HG03520 (cell line): ENCODE measurements at regions not wholly inside any gene's neighbourhood (a gene's known extent, or its start where the extent isn't known, plus 50 kb on each side); places are given as distances from the start of the nearest gene placed in this dataset.
"Not testable (repeated sequence)": the region's sequence is repeated elsewhere in the genome, so short reads cannot be mapped to it uniquely, and the experiment has no call there.

Experiments
- ATAC-seq: cut with Tn5 transposase; IDR thresholded peaks from one replicate; pipeline ENCODE4 v1.9.1; 2021; ENCODE audit warnings: mild to moderate bottlenecking, moderate library complexity; ENCODE audit not compliant: unreplicated experiment

GRCh38 chr5:169415948-169416347, 115.0 kb upstream of the SLIT3 start:
- no peak for ATAC-seq

- no peak for ATAC-seq
Measured at GRCh38 chr5:169415371-169415770, 114.4 kb upstream of the SLIT3 start.

- no peak for ATAC-seq
Measured at GRCh38 chr5:169413416-169413815, 112.5 kb upstream of the SLIT3 start.

DNA sequence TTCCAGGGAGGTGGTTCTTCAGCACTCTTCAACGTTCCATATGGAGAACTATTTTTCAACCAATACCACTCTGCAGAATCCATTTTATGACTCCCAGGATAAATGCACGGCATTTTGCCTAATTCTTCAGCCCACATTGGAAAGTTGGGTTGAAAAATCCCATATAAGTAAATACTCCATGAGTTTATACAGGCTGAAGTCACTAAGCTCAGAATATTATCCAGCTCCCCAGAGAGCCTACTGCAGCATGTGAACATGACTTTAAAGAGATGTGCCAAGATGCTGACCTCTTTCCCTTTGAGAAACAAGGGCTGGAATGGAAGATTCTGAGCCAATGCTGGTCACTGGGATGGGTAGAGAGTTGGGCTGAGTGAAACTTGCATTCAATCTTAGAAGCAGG, 111.9 kb upstream of the SLIT3 start:
- ATAC-seq: no peak

GRCh38 chr5:169411786-169412430, 111.0 kb upstream of the SLIT3 start:
- ATAC-seq: no peak

GRCh38 chr5:169410996-169411783, 110.3 kb upstream of the SLIT3 start:
- ATAC-seq: no peak

GRCh38 chr5:169408731-169409130, 107.8 kb upstream of the SLIT3 start:
- ATAC-seq: no peak

- ATAC-seq: no peak
Measured at GRCh38 chr5:169408171-169408570, 107.2 kb upstream of the SLIT3 start.

- no peak for ATAC-seq
Measured at GRCh38 chr5:169404223-169404622, 103.3 kb upstream of the SLIT3 start.

GRCh38 chr5:169398515-169398914, 97.6 kb upstream of the SLIT3 start:
- ATAC-seq: no peak

DNA sequence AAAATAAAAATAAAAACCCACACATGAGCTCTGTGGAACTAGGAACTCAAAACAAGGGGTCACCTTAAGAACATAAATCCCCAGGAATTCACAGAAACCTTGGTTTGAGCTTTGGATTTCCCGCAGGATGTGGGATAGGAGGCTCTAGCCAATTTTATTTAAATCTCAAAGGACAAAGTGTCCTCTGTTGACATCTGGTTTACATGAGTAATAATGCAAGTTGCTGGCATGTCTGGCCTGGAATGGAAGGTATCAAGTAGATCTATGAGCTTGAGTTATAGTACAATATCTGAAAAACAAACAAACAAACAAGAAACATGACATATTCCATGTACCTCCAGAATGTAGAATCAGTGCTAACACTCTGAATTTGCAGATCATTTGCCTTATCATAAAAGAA, 94.2 kb upstream of the SLIT3 start:
- ATAC-seq: no peak

DNA sequence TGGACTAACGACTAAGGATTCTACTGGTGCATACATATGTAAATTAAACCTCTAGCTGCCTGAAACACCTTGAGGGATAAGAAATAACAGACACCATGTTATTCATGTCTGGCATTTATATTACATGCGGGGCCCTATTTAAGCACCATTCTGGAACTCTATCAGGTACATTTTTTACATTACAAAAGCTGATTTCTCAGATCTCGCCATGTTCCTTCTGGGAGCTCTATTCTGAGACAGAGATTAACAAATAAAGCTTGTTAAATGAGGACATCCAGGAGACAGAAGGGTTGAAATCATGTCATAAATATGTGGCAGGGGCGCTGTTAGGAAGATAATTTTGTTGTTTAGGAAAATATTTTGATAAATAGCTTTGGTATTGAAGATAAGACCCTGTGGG, 93.4 kb upstream of the SLIT3 start:
- ATAC-seq: no peak

GRCh38 chr5:169393907-169394306, 93.0 kb upstream of the SLIT3 start:
- no peak for ATAC-seq

DNA sequence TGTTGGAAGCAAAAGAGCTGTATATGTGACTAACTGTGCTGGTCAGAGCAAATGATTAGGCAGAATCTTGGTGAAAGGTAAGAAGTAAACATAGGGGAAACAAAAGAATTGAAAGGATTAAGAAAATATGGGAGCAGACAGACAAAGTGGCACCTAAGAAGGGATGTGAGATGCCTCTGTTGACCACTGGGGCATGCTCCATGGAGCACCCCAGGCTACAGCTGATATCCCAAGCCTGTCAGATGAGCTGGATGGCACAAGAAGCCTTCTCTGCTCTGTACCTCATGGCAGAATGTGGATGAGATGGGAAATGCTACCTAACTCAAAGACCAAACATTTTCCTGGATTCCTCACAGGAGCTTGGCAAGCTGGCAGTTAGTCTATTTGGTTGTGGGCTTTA, 89.3 kb upstream of the SLIT3 start:
- no peak for ATAC-seq

GRCh38 chr5:169389318-169389717, 88.4 kb upstream of the SLIT3 start:
- ATAC-seq: no peak

DNA sequence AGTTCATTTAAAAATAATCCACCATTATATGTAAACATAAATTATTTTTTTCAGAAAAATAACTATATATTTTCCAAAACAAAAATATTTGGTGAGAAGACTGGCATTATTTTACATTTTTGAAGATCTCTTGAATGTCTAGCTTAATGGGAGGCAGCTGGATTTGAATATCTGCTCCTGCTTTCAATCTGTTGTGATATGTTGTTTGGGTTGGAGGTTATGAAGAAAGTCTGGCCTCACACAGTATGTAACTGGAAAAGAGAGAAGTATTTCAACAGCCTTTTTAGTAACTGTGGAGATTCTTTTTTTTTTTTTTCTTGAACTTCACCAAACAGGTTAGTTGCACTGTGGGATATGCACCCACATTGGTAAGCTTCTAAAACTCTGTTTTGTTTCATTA, 84.7 kb upstream of the SLIT3 start:
- no peak for ATAC-seq

GRCh38 chr5:169384661-169385060, 83.7 kb upstream of the SLIT3 start:
- no peak for ATAC-seq

DNA sequence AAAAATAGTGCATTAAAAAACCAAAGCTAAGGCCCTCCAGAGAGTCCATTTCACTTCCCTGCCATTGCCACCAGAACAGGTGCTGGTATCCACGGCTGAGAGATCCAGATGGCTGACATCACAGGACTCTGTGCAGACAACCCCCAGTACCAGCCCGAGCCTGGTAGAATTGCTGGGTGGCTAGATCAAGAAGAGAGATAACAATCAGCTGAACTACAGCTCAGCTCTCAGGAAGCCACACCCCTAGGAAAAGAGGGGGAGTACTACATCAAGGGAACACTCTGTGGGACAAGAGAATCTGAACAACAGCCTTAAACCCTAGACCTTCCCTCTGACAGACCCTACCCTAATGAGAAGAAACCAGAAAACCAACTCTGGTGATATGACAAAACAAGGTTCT, 73.8 kb upstream of the SLIT3 start:
- no peak for ATAC-seq

DNA sequence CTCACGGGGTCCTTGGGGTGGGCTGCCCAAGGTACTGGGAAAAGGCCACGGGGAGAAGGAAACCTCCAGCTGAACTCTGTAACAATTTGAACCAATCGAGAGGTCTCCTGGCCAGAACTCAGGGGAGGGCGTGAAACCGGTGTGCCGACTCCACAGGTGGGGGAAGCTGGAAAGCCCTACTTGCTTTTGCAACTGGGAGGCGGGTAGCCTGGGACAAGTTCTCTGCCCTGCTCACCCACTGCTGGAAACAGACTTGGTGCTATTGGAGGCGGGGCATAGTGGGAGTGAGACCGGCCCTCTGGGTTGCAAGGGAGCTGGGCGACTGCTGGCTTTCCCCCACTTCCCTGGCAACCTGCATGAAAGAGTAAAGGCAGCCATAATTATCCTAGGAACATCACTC, 73.2 kb upstream of the SLIT3 start:
- no peak for ATAC-seq

DNA sequence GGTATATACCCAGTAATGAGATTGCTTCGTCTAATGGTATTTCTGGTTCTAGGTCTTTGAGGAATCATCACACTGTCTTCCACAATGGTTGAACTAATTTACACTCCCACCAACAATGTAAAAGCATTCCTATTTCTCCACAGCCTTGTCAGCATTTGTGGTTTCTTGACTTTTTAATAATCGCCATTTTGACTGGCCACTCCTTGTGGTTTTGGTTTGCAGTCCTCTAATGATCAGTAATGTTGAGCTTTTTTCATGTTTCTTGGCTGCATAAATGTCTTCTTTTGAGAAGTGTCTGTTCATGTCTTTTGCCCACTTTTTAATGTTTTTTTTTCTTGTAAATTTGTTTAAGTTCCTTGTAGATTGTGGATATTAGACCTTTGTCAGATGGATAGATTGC, 70.9 kb upstream of the SLIT3 start:
- not testable (repeated sequence) for ATAC-seq

GRCh38 chr5:169369130-169369529, 68.2 kb upstream of the SLIT3 start:
- ATAC-seq: no peak

GRCh38 chr5:169367861-169368260, 66.9 kb upstream of the SLIT3 start:
- ATAC-seq: no peak

DNA sequence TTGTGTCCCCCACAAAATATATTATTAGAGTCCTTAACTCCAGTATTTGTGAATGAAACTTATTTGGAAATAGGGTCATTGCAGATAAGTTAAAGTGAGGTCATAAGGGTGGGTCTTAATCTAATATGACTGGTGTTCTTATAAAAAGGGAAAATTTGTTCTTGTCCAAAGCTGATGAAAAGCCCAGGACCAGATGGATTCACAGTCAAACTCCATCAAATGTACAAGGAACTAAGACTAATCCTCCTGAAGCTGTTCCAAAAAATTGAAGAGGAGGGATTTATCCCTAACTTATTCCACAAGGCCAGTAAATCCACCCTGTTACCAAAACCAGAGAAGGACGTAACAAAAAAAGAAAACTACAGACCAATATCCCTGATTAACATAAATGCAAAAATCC, 56.4 kb upstream of the SLIT3 start:
- ATAC-seq: no peak
